Neural progenitor cell (in vitro differentiated cells): ENCODE measurements at regions not wholly inside any gene's neighbourhood (a gene's known extent, or its start where the extent isn't known, plus 50 kb on each side); places are given as distances from the start of the nearest gene placed in this dataset.

Experiments used
- DNase-seq: peaks from one replicate; pipeline ENCODE4 v3.0.0-alpha.2; 2016; ENCODE audit warnings: low spot score
- H2AFZ ChIP-seq: fragments of 200-600 bp; sonication (generic); replicated peaks from 2 replicates; pipeline ENCODE4 v1.6.1; 2016; ENCODE audit warnings: antibody characterized with exemption
- H3F3A ChIP-seq: fragments of 200-600 bp; sonication (generic); 2 replicates; pipeline ENCODE4 v1.6.1; 2016; ENCODE audit warnings: antibody characterized with exemption, low read depth
- H3K27ac ChIP-seq: fragments of 200-600 bp; sonication (generic); 2 replicates; pipeline ENCODE4 v1.5.1; 2016; ENCODE audit warnings: mild to moderate bottlenecking
- H3K27me3 ChIP-seq: fragments of 200-600 bp; sonication (generic); 2 replicates; pipeline ENCODE4 v1.6.1; 2016; ENCODE audit warnings: mild to moderate bottlenecking, moderate library complexity
- H3K36me3 ChIP-seq: fragments of 200-600 bp; sonication (generic); 2 replicates; pipeline ENCODE4 v1.5.1; 2016
- H3K4me1 ChIP-seq: fragments of 200-600 bp; sonication (generic); 2 replicates; pipeline ENCODE4 v1.6.1; 2016; ENCODE audit warnings: mixed run types
- H3K4me2 ChIP-seq: fragments of 200-600 bp; sonication (generic); 2 replicates; pipeline ENCODE4 v1.6.1; 2016
- H3K4me3 ChIP-seq: fragments of 200-600 bp; sonication (generic); 2 replicates; pipeline ENCODE4 v1.5.1; 2016
- H3K79me2 ChIP-seq: fragments of 200-600 bp; sonication (generic); 2 replicates; pipeline ENCODE4 v1.6.1; 2016; ENCODE audit warnings: low read depth
- H3K9ac ChIP-seq: fragments of 200-600 bp; sonication (generic); 2 replicates; pipeline ENCODE4 v1.6.1; 2016
- H3K9me3 ChIP-seq: fragments of 200-600 bp; sonication (generic); 2 replicates; pipeline ENCODE4 v1.5.1; 2016; ENCODE audit warnings: low read depth
- H4K20me1 ChIP-seq: fragments of 200-600 bp; sonication (generic); 2 replicates; pipeline ENCODE4 v1.6.1; 2016; ENCODE audit warnings: low read depth
- H3K27ac Mint-ChIP-seq: 3 replicates; pipeline ENCODE4 v1.8.0; 2021; ENCODE audit warnings: mixed read lengths
- H3K27me3 Mint-ChIP-seq: 2 replicates; pipeline ENCODE4 v1.8.0; 2022; ENCODE audit warnings: low read depth, mild to moderate bottlenecking, inconsistent platforms, moderate library complexity, mixed read lengths; ENCODE audit not compliant: insufficient read depth
- H3K36me3 Mint-ChIP-seq: 3 replicates; pipeline ENCODE4 v1.8.0; 2021; ENCODE audit warnings: mixed read lengths
- H3K4me1 Mint-ChIP-seq: 3 replicates; pipeline ENCODE4 v1.8.0; 2021; ENCODE audit warnings: mixed read lengths
- H3K4me3 Mint-ChIP-seq: 3 replicates; pipeline ENCODE4 v1.8.0; 2021; ENCODE audit warnings: mild to moderate bottlenecking, moderate library complexity, mixed read lengths
- H3K9me3 Mint-ChIP-seq: 3 replicates; pipeline ENCODE4 v1.8.0; 2020; ENCODE audit warnings: mixed read lengths
- EZH2 ChIP-seq: fragments of 200-600 bp; sonication (generic); IDR thresholded peaks from 2 replicates; pipeline ENCODE4 v1.6.1; 2017; ENCODE audit warnings: antibody characterized with exemption, mild to moderate bottlenecking, moderate library complexity
- EZH2phosphoT487 ChIP-seq: fragments of 200-600 bp; sonication (generic); IDR thresholded peaks from 2 replicates; pipeline ENCODE4 v1.6.1; 2017; ENCODE audit warnings: antibody characterized with exemption
- TF ChIP-seq, protein P1 (sequence below): fragments of 200-600 bp; sonication (generic); IDR thresholded peaks from 2 replicates; pipeline ENCODE4 v1.5.1; 2017; ENCODE audit warnings: antibody characterized with exemption, mild to moderate bottlenecking

- Histone ChIP-seq H3K36me3 (no peaks in the 10 kb centered on the region), H3K9ac (no peak overlapping the region), H3K4me1 (peaks cover 9% of the 10 kb centered on the region), H3F3A (peaks cover 7% of the 10 kb centered on the region), H3K4me3 (no peak overlapping the region), H3K79me2 (no peaks in the 10 kb centered on the region), H3K9me3 (no peaks in the 10 kb centered on the region), H3K4me2 (no peak overlapping the region), H3K27ac (no peak overlapping the region), H4K20me1 (no peaks in the 10 kb centered on the region), H3K27me3 (no peaks in the 10 kb centered on the region), H2AFZ (no peak overlapping the region)
- H3K27ac Mint-ChIP-seq: no peak overlapping the region
- peaks cover 4% of the 10 kb centered on the region for H3K9me3 Mint-ChIP-seq
- no peak for DNase-seq
- H3K4me3 Mint-ChIP-seq: no peak overlapping the region
- H3K27me3 Mint-ChIP-seq: peaks cover 2% of the 10 kb centered on the region
- peaks cover 15% of the 10 kb centered on the region for H3K4me1 Mint-ChIP-seq
- H3K36me3 Mint-ChIP-seq: no peaks in the 10 kb centered on the region
- TF ChIP-seq, protein P1, sequence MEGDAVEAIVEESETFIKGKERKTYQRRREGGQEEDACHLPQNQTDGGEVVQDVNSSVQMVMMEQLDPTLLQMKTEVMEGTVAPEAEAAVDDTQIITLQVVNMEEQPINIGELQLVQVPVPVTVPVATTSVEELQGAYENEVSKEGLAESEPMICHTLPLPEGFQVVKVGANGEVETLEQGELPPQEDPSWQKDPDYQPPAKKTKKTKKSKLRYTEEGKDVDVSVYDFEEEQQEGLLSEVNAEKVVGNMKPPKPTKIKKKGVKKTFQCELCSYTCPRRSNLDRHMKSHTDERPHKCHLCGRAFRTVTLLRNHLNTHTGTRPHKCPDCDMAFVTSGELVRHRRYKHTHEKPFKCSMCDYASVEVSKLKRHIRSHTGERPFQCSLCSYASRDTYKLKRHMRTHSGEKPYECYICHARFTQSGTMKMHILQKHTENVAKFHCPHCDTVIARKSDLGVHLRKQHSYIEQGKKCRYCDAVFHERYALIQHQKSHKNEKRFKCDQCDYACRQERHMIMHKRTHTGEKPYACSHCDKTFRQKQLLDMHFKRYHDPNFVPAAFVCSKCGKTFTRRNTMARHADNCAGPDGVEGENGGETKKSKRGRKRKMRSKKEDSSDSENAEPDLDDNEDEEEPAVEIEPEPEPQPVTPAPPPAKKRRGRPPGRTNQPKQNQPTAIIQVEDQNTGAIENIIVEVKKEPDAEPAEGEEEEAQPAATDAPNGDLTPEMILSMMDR: no peak
- TF ChIP-seq EZH2 (no peak), EZH2phosphoT487 (no peak)
Measured at GRCh38 chr2:64336171-64336570, 117.8 kb upstream of the LGALSL start.

- no peak overlapping the region for H2AFZ ChIP-seq
- H3K9ac ChIP-seq: no peak overlapping the region
- DNase-seq: no peak
- H3K79me2 ChIP-seq: no peaks in the 10 kb centered on the region
- no peak overlapping the region for H3K27ac ChIP-seq
- H3F3A ChIP-seq: no peaks in the 10 kb centered on the region
- Mint-ChIP-seq H3K27me3 (peaks cover 2% of the 10 kb centered on the region), H3K27ac (no peak overlapping the region), H3K36me3 (no peaks in the 10 kb centered on the region), H3K9me3 (peaks cover 4% of the 10 kb centered on the region), H3K4me3 (no peak overlapping the region), H3K4me1 (peaks cover 3% of the 10 kb centered on the region)
- H3K4me2 ChIP-seq: no peak overlapping the region
- no peak overlapping the region for H3K4me3 ChIP-seq
- H3K9me3 ChIP-seq: no peaks in the 10 kb centered on the region
- H4K20me1 ChIP-seq: no peaks in the 10 kb centered on the region
- H3K27me3 ChIP-seq: no peaks in the 10 kb centered on the region
- no peaks in the 10 kb centered on the region for H3K4me1 ChIP-seq
- TF ChIP-seq EZH2phosphoT487 (no peak), EZH2 (no peak)
- TF ChIP-seq, protein P1: no peak
- no peaks in the 10 kb centered on the region for H3K36me3 ChIP-seq
Measured at GRCh38 chr2:64337314-64337713, 116.6 kb upstream of the LGALSL start.

DNA sequence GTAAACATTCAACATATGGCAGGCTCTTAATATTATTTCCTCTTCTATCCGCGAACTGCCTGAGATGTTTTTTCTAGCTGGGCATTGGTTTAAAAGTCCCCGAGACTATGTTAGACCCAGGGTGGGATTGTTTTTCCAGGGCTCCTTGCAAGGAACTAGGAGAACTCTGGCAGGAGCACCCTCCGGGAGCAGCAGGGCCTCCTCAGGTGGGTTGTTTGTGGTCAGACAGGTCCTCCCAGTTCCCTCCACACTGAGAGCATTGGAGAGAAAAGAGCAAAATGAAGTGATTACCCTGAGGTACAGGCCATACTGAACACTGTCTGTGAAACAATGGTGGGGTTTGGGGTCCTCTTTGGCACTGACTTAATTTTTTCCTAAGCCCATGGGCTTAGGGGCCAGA, 115.9 kb upstream of the LGALSL start:
- H3K27me3 Mint-ChIP-seq: peaks cover under 1% of the 10 kb centered on the region
- Histone ChIP-seq H3K9me3 (no peaks in the 10 kb centered on the region), H4K20me1 (no peaks in the 10 kb centered on the region), H3K9ac (no peak overlapping the region), H3K4me3 (no peak overlapping the region), H3F3A (no peaks in the 10 kb centered on the region), H2AFZ (no peak overlapping the region), H3K4me2 (no peak overlapping the region), H3K79me2 (no peaks in the 10 kb centered on the region), H3K27me3 (no peaks in the 10 kb centered on the region), H3K27ac (no peak overlapping the region), H3K4me1 (no peaks in the 10 kb centered on the region), H3K36me3 (no peaks in the 10 kb centered on the region)
- H3K36me3 Mint-ChIP-seq: no peaks in the 10 kb centered on the region
- H3K9me3 Mint-ChIP-seq: peaks cover 4% of the 10 kb centered on the region
- no peak for TF ChIP-seq EZH2
- no peak for TF ChIP-seq EZH2phosphoT487
- TF ChIP-seq, protein P1: no peak
- no peak overlapping the region for H3K4me3 Mint-ChIP-seq
- no peak for DNase-seq
- no peak overlapping the region for H3K27ac Mint-ChIP-seq
- H3K4me1 Mint-ChIP-seq: no peaks in the 10 kb centered on the region
